ENCODE measurements at regions not wholly inside any gene's neighbourhood (a gene's known extent, or its start where the extent isn't known, plus 50 kb on each side); places are given as distances from the start of the nearest gene placed in this dataset.

- no peak for TF ChIP-seq SP1 (CRISPR knock-in tag; IDR thresholded peaks at IDR 0.05)
- TF ChIP-seq FOXK2 (conservative IDR thresholded peaks at IDR 0.05 in 1 of 2, IDR thresholded peaks at IDR 0.05 in 1 of 2; ENCODE audit: low read depth in 2 of 2), result peak; percentile 69 to 81
- peak; percentile 46; the same call in 1 of the 2 replicates for TF ChIP-seq KHSRP (IDR thresholded peaks at IDR 0.05)
- peak; percentile 56 for TF ChIP-seq PRDM10 (IDR thresholded peaks at IDR 0.05; ENCODE audit: partially characterized antibody)
- TF ChIP-seq SMAD1 (IDR thresholded peaks at IDR 0.05; ENCODE audit: low read depth, low read length, partially characterized antibody), result no peak
- no peak for TF ChIP-seq POLR2H (tag; IDR thresholded peaks at IDR 0.05; ENCODE audit: low read depth)
- TF ChIP-seq ZNF449 (CRISPR knock-in tag; IDR thresholded peaks at IDR 0.05), result no peak
- TF ChIP-seq TAF1 (IDR thresholded peaks at IDR 0.05; ENCODE audit: control insufficient read depth, extremely low read depth, insufficient read depth, low read length, severe bottlenecking), result no peak
- TF ChIP-seq EGR1 (conservative IDR thresholded peaks at IDR 0.05), result no peak
- 0 out of 2 replicates have a peak, but pooled peaks have one; percentile 26 for TF ChIP-seq RAD51 (IDR thresholded peaks at IDR 0.05; ENCODE audit: borderline replicate concordance, low read depth)
- peak; percentile 73 for TF ChIP-seq SMARCA4 (IDR thresholded peaks at IDR 0.05)
- TF ChIP-seq PPARD (CRISPR knock-in tag; IDR thresholded peaks at IDR 0.05), result no peak
- no peak for TF ChIP-seq TAF15 (IDR thresholded peaks at IDR 0.05; ENCODE audit: low read depth, low read length)
- peak; percentile 52; the same call in 1 of the 2 replicates for TF ChIP-seq TAL1 (IDR thresholded peaks at IDR 0.05)
- TF ChIP-seq ZBTB43 (CRISPR knock-in tag; IDR thresholded peaks at IDR 0.05), result no peak
- TF ChIP-seq CBX8 (IDR thresholded peaks at IDR 0.05; ENCODE audit: borderline replicate concordance, extremely low read depth, low read depth, low read length, poor library complexity, severe bottlenecking), result no peak
- peak; percentile 78; the same call in 1 of the 2 replicates for TF ChIP-seq ZHX1 (conservative IDR thresholded peaks at IDR 0.05; ENCODE audit: low read length)
Observed at GRCh38 chr22:19648419-19648929, 65.8 kb upstream of the SEPTIN5 start (continued).
